CD4-positive, alpha-beta T cell treated with Interleukin-10 for 1 hour (primary cell): ENCODE measurements at regions not wholly inside any gene's neighbourhood (a gene's known extent, or its start where the extent isn't known, plus 50 kb on each side); places are given as distances from the start of the nearest gene placed in this dataset.
A peak's percentile ranks its signal among the peaks of the same experiment; 100 is the strongest.
"Not testable (repeated sequence)": the region's sequence is repeated elsewhere in the genome, so short reads cannot be mapped to it uniquely, and the experiment has no call there.

Experiments used
- DNase-seq: peaks from one replicate; pipeline ENCODE4 v3.0.0-alpha.2; 2020

DNA sequence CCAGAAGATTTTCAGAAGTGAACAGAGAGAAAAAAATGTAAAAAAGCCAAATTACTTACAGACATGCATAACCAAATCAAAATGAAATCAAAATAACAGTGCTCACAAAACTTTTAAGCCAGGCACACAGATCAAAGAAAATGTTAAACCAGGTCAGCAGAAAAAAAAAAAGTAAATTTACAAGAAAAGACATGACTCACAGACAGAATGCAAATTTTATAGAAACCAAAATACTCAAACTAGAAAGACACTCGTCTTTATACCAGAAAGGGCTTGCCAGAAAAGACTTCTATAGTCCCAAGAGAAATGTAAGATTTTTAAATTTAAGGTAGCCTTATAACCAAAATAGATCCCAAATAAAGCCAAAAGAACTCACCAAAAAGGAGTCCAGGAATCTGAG lies 86.5 kb upstream of the COG2 start:
- no peak for DNase-seq

DNA sequence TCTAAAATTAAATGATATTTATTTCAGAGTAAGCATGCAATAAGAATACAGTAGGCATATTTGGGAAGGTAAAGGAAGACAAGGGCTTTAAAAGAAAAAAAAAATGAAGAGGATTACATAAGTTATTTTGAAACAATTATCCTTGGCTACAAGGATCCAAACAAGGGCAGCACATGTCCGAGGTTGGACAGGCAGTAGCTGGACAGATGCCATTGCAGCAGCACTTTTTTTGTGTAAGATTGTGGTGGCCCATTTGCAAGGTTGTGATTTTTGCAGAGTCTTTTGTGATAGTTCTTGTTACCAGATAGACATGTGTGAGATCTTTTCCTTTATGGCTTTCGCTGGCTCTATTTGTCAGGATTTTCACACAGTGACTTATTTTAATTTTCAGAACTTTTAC lies 89.4 kb upstream of the COG2 start:
- no peak for DNase-seq

DNA sequence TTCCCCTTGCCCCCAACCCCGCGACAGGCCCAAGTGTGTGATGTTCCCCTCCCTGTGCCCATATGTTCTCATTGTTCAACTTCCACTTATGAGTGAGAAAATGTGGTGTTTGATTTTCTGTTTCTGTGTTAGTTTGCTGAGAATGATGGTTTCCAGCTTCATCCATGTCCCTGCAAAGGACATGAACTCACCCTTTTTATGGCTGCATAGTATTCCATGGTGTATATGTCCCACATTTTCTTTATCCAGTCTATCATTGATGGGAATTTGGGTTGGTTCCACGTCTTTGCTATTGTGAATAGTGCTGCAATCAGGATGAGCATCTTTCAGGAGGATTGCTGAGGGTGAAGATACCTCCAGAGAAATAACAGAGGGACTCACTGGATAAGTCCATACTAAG lies 91.3 kb upstream of the COG2 start:
- not testable (repeated sequence) for DNase-seq

DNA sequence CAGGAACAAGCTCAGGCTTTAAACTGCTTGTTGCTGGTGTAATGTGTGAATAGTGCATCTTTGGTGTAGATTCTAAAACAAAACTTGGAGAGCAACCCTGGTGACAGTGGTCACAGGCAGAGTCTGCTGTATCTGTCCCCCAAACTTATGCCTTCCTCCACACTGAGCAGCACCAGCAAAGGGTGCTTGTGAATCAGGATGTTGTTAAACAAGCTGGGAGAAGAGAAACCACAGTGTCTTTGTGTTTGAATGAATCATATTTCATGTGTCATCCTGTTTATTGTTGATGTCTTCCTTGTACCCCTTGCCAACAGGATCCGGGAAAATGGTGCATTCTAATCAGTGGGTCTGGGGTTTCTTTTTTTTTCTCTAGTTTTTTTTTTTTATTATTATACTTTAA lies 91.9 kb upstream of the COG2 start:
- DNase-seq = no peak

DNA sequence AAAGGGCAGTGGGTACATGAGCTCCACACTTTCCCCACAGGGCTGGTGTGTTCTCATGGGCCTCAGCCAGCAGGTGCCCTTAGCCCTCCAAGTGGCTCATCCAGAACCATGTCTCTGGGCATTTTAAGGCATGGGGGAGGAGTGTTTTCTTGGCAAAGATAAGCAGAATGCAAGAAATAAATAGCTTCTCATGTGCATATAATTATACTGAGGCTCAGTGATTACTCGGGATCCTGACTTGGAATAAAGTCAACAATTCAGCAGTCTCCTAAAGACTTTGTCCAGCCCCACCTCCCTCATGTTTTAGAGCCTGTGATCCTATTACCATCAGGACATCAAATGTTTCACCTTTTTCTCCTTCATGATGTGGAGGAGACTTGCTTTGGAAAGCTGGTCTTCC lies 92.7 kb upstream of the COG2 start:
- no peak for DNase-seq

GRCh38 chr1:230548997-230549396 lies 93.3 kb upstream of the COG2 start:
- DNase-seq = no peak

GRCh38 chr1:230548357-230548756 lies 93.9 kb upstream of the COG2 start:
- DNase-seq = no peak

- DNase-seq = no peak
These were observed 97.1 kb upstream of the COG2 start for GRCh38 chr1:230545181-230545580.

DNA sequence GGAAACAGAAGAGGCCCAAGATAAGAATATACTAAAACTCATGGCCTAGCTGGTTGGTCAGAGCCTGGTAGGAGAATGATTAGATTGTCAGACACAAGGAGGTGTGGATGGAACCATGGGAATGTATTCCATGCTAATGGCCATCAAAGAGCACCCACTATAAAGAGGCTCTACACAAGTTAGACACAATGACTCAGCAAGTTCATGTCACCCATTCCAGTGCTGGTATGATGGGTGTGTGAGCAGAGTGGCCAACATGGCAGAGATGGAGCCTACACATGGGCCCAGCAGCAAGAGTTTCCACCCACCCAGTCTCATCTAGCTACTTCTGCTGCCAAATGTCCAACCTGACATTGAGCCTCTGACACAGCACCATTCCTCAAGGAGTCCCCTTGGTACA lies 97.5 kb upstream of the COG2 start:
- no peak for DNase-seq

- DNase-seq = no peak
These were observed 99.2 kb upstream of the COG2 start for GRCh38 chr1:230543085-230543484.

GRCh38 chr1:230542681-230543080 lies 99.6 kb upstream of the COG2 start:
- DNase-seq = no peak

DNA sequence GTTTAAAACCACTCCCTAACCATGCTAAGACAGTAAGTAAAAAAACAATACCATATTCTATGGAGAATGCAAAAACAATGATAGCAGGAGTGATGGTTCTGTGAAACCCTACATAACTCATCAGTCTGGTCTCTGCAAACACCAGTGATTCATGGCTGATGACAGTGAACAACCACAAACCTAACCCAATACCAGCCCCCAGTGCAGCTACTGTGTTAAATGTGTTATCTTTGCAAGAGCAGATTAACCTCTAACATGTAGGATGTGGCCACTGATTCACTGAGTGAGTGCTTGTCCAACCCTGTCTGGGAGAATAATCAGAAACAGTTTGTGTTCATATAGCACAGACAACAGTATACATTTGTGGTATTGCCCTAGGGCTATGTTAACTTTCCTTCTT lies 100.2 kb upstream of the COG2 start:
- peak; percentile 2 for DNase-seq

DNA sequence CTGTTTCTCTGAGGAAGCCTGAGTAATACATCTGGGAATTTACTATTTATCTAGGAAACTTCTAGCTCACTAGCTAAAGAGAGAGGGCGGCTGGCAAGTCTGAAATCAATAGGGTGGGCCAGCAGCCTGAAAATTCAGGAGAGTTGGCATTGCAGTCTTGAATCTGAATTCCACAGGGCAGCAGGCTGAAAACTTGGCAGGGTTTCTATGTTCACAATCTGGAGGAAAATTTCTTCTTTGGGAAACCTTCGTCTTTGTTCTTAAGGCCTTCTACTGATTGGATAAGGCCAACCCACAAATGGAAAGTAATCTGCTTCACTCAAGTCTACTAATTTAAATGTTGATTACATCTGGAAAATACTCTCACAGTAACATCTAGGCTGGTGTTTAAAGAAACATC lies 101.0 kb upstream of the COG2 start:
- no peak for DNase-seq

GRCh38 chr1:230540421-230541155 lies 101.7 kb upstream of the COG2 start:
- no peak for DNase-seq

GRCh38 chr1:230537456-230537855 lies 104.8 kb upstream of the COG2 start:
- no peak for DNase-seq

- no peak for DNase-seq
These were observed 105.6 kb upstream of the COG2 start for GRCh38 chr1:230536641-230537155.

DNA sequence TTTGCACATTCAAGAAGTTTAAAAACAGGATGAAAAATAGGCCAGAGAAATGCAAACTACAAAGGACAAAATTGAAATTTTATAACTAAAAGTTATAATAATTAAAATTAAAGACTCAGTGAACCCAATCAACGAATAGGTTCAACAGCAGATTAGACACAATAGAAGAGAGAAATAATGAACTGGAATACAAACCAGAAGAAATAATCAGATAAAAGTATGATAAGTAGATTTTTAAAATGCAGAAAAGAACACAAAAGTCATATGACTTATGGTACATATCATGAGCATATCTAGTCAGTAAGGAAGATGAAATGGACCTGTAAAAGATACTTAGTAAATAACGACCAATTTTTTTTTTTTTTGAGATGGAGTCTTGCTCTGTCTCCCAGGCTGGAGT lies 108.1 kb upstream of the COG2 start:
- DNase-seq = no peak

- DNase-seq = no peak
These were observed 105.0 kb upstream of the PGBD5 start for GRCh38 chr1:230531103-230531502.

- no peak for DNase-seq
These were observed 93.1 kb upstream of the PGBD5 start for GRCh38 chr1:230519246-230519645.

GRCh38 chr1:230518511-230518910 lies 92.4 kb upstream of the PGBD5 start:
- no peak for DNase-seq

DNA sequence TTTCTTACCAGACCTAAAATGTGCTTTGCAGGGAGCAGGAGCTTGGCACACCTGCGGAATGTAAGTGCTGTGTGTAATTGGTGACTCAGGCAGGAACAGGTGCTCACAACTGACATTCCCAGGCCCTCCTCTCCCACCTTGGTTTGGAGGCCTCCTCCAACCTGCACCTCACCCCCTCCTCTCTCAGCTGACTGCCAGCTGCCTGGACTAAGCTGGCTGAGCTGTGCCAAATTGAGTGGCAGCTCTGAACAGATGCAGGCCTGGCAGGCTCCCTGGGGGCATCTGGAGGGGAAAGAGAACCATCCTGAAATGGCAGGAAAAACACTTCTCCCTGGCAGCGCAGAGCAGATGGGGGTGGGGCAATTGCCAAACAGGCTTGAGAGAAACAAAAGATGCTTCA lies 91.7 kb upstream of the PGBD5 start:
- no peak for DNase-seq

DNA sequence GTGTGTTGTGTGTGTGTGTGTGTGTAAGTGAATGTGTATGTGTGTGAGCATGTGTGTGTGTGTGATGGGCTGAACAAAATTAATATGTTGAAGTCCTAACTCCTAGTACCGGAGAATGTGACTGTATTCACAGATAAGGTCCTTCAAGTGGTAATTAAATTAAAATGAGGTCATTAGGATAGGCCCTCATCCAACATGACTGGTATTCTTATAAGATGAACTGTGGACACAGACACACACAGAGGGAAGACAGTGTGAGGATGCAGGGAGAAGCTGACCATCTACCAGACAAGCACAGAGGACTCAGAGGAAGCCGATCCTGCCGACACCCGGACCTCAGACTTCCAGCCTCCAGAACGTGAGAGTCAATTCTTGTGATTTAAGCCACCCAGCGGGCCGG lies 91.2 kb upstream of the PGBD5 start:
- no peak for DNase-seq

DNA sequence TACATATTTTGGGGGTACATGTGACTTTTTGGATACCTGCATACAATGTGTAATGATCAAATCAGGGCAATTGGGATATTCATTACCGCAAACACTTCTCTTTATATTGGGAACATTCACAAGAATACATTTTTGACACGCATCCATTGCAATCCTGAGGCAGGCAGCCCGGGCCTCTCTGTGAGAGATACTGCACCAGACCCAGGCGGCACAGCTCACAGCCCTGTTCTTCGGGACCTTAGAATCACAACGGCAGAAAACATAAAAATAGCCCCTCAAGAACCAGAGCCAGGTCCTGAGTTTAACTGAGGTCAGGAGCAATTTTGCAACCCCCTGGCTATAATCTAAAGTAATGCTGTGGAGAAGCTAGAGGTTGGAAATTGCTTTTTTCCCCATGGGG lies 90.8 kb upstream of the PGBD5 start:
- no peak for DNase-seq

GRCh38 chr1:230515451-230516145 lies 89.5 kb upstream of the PGBD5 start:
- DNase-seq = no peak

GRCh38 chr1:230510496-230510895 lies 84.4 kb upstream of the PGBD5 start:
- DNase-seq = no peak
